ENCODE measurements at regions not wholly inside any gene's neighbourhood (a gene's known extent, or its start where the extent isn't known, plus 50 kb on each side); places are given as distances from the start of the nearest gene placed in this dataset.

- TF ChIP-seq, protein P1, sequence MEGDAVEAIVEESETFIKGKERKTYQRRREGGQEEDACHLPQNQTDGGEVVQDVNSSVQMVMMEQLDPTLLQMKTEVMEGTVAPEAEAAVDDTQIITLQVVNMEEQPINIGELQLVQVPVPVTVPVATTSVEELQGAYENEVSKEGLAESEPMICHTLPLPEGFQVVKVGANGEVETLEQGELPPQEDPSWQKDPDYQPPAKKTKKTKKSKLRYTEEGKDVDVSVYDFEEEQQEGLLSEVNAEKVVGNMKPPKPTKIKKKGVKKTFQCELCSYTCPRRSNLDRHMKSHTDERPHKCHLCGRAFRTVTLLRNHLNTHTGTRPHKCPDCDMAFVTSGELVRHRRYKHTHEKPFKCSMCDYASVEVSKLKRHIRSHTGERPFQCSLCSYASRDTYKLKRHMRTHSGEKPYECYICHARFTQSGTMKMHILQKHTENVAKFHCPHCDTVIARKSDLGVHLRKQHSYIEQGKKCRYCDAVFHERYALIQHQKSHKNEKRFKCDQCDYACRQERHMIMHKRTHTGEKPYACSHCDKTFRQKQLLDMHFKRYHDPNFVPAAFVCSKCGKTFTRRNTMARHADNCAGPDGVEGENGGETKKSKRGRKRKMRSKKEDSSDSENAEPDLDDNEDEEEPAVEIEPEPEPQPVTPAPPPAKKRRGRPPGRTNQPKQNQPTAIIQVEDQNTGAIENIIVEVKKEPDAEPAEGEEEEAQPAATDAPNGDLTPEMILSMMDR (IDR thresholded peaks at IDR 0.05): no peak
- no peak for TF ChIP-seq POLR2AphosphoS5 (IDR thresholded peaks at IDR 0.05; ENCODE audit: insufficient read depth in 1 of 2, low read depth in 1 of 2)
- no peak for TF ChIP-seq POLR2A (IDR thresholded peaks at IDR 0.05)
Measured at GRCh38 chr2:64745562-64745961, 91.8 kb upstream of the SERTAD2 start.
